BE2C (cell line): ENCODE measurements at regions not wholly inside any gene's neighbourhood (a gene's known extent, or its start where the extent isn't known, plus 50 kb on each side); places are given as distances from the start of the nearest gene placed in this dataset.

Source experiments
- DNase-seq: peaks from one replicate; pipeline ENCODE4 v3.0.0-alpha.2; 2020
- H3K27me3 ChIP-seq: fragments of 250-450 bp; sonication (Bioruptor Pico); 2 replicates; pipeline ENCODE4 v1.5.1; 2020; ENCODE audit warnings: mild to moderate bottlenecking
- H3K36me3 ChIP-seq: fragments of 250-450 bp; sonication (Bioruptor Pico); 2 replicates; pipeline ENCODE4 v1.5.1; 2020; ENCODE audit warnings: mild to moderate bottlenecking
- H3K4me1 ChIP-seq: fragments of 250-450 bp; sonication (Bioruptor Pico); 2 replicates; pipeline ENCODE4 v1.5.1; 2020
- H3K4me3 ChIP-seq: 2 replicates; pipeline ENCODE4 v1.5.1; 2011; ENCODE audit warnings: low read depth, low read length
- H3K9me3 ChIP-seq: fragments of 250-450 bp; sonication (Bioruptor Pico); 2 replicates; pipeline ENCODE4 v1.5.1; 2020
- TF ChIP-seq, protein P1 (sequence below): IDR thresholded peaks from 2 replicates; pipeline ENCODE4 v1.5.1; 2012; ENCODE audit warnings: mild to moderate bottlenecking, low read depth, low read length

DNA sequence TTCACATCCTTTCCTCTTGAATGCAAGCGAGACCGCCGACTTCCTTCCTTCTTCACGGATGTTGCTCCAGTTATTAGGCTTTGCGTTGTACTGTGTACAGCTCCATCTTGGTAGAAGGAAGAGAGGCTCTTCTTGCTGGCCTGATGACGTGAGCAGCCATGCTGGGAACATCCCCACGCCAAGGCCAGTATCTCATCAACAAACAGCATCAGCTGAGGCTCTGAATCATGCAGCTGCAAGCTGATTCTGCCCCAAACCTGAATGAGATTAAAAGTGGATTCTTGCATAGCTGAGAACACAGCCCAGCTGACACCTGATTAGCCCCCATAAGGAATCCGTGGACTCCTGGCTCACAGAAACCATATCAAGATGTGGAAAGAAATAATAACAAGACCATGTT is 809.6 kb downstream of the EFNB2 start:
- no peak for DNase-seq
- TF ChIP-seq, protein P1, sequence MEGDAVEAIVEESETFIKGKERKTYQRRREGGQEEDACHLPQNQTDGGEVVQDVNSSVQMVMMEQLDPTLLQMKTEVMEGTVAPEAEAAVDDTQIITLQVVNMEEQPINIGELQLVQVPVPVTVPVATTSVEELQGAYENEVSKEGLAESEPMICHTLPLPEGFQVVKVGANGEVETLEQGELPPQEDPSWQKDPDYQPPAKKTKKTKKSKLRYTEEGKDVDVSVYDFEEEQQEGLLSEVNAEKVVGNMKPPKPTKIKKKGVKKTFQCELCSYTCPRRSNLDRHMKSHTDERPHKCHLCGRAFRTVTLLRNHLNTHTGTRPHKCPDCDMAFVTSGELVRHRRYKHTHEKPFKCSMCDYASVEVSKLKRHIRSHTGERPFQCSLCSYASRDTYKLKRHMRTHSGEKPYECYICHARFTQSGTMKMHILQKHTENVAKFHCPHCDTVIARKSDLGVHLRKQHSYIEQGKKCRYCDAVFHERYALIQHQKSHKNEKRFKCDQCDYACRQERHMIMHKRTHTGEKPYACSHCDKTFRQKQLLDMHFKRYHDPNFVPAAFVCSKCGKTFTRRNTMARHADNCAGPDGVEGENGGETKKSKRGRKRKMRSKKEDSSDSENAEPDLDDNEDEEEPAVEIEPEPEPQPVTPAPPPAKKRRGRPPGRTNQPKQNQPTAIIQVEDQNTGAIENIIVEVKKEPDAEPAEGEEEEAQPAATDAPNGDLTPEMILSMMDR: no peak
- Histone ChIP-seq H3K4me1 (no peaks in the 10 kb centered on the region), H3K9me3 (no peaks in the 10 kb centered on the region), H3K4me3 (no peak overlapping the region), H3K27me3 (no peaks in the 10 kb centered on the region), H3K36me3 (no peaks in the 10 kb centered on the region)

DNA sequence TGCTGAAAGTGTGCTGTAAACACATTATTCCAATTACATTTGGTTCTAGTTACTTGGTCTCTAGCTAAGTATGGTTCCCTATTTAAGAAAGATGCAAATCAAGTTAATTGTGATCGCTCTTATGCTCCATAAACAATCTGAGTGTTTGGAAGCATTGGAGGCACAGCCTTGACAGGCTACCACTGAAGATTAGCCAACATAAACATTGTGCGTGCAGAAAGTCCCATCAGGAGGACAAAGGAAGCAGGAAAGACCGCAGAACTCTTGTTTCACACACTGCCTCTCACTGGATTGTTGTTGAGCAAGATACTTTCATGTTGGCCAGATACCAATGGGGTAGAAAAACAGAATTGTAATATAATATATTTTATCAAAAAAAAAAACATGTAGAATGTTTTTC is 814.4 kb downstream of the EFNB2 start:
- H3K36me3 ChIP-seq: no peaks in the 10 kb centered on the region
- no peak overlapping the region for H3K4me3 ChIP-seq
- DNase-seq: no peak
- H3K27me3 ChIP-seq: no peaks in the 10 kb centered on the region
- no peaks in the 10 kb centered on the region for H3K4me1 ChIP-seq
- TF ChIP-seq, protein P1: no peak
- no peaks in the 10 kb centered on the region for H3K9me3 ChIP-seq

DNA sequence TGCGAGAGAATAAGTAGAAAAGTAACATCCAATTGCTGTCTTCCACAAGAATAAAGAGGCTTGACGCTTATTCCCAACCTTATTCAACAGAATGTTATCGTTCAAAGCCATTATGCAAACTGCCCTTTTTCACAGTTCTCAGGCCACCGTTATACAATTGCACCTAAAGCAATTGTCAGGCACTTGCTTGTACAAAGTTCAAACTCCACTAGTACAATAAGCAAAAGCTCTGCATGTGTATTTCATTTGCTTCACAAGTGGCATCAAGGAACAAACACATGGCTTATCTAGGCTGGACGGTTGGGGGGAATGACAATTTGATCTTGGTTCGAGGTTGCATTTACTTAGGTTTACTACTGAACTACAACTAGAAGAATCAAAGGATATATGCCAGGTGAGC is 815.6 kb downstream of the EFNB2 start:
- no peak for DNase-seq
- TF ChIP-seq, protein P1: no peak
- Histone ChIP-seq H3K27me3 (no peaks in the 10 kb centered on the region), H3K4me3 (no peak overlapping the region), H3K36me3 (no peaks in the 10 kb centered on the region), H3K9me3 (no peaks in the 10 kb centered on the region), H3K4me1 (no peaks in the 10 kb centered on the region)

DNA sequence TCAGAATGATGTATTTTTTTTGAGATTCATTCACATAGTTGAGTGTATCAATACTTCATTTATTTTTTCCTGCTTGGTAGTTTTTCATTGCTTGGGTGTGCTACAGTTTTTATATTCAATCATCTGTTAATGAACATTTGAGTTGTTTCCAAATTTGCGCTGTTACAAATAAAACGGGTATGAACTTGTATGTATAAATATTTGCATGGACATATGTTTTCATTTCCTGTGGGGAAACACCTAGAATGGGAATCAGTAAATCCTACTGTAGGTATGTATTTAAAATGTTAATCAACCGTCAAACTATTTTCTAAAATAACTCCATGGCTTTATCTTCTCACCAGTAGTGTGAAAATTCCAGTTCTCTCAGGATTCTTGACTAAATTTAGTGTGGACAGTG is 826.3 kb downstream of the EFNB2 start:
- H3K27me3 ChIP-seq: no peaks in the 10 kb centered on the region; the same call in 1 of the 2 replicates
- no peaks in the 10 kb centered on the region for H3K4me1 ChIP-seq
- no peaks in the 10 kb centered on the region for H3K36me3 ChIP-seq
- DNase-seq: no peak
- TF ChIP-seq, protein P1: no peak
- H3K4me3 ChIP-seq: no peak overlapping the region
- no peaks in the 10 kb centered on the region for H3K9me3 ChIP-seq

DNA sequence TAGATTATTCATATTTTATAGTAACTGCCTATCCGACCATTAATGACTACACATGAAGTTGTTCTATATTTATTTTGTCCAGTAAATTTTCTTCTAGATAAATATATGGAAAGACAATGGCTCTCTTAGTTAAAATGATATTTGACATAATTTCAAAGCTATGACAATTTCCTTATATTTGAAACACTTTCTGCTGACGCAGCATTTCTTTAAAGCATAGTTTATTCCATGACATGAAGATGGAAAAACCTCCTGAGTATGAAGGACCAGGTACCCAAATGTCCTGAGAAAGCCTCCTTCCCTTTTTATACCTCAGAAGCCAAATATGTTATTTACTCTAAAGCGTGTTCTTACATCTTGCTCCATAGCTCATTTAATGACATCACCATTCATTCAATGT is 831.6 kb downstream of the EFNB2 start:
- H3K4me3 ChIP-seq: no peak overlapping the region
- TF ChIP-seq, protein P1: no peak
- H3K4me1 ChIP-seq: no peaks in the 10 kb centered on the region
- no peaks in the 10 kb centered on the region for H3K27me3 ChIP-seq
- no peak for DNase-seq
- no peaks in the 10 kb centered on the region for H3K9me3 ChIP-seq
- no peaks in the 10 kb centered on the region for H3K36me3 ChIP-seq

DNA sequence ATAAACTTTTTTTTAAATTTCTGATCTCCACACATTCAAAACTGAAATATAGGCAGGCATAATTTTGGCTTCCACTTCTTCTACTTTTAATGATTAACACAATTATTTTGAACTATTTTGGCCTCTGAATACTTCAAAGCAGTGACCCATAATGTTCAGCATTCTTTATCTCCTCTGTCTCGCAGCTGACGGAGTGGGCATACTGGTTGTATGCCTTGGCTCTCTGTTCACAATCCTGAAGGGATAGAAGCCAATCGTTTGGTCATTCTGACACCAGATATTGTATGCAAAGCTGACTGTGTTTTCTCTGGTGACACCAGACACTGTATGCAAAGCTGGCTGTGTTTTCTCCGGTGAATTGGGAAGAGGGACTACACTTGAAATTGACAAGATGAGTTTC is 833.0 kb downstream of the EFNB2 start:
- no peaks in the 10 kb centered on the region for H3K27me3 ChIP-seq
- TF ChIP-seq, protein P1: no peak

More for the DNA sequence above, 833.0 kb downstream of the EFNB2 start:
- DNase-seq: no peak
- Histone ChIP-seq H3K36me3 (no peaks in the 10 kb centered on the region), H3K4me3 (no peak overlapping the region), H3K4me1 (no peaks in the 10 kb centered on the region), H3K9me3 (no peaks in the 10 kb centered on the region)
